ENCODE measurements at regions not wholly inside any gene's neighbourhood (a gene's known extent, or its start where the extent isn't known, plus 50 kb on each side); places are given as distances from the start of the nearest gene placed in this dataset.
"Not testable (repeated sequence)": the region's sequence is repeated elsewhere in the genome, so short reads cannot be mapped to it uniquely, and the experiment has no call there.

GRCh38 chr16:21347538-21347937 is 69.4 kb upstream of the CRYM start:
- TF ChIP-seq, protein P1, sequence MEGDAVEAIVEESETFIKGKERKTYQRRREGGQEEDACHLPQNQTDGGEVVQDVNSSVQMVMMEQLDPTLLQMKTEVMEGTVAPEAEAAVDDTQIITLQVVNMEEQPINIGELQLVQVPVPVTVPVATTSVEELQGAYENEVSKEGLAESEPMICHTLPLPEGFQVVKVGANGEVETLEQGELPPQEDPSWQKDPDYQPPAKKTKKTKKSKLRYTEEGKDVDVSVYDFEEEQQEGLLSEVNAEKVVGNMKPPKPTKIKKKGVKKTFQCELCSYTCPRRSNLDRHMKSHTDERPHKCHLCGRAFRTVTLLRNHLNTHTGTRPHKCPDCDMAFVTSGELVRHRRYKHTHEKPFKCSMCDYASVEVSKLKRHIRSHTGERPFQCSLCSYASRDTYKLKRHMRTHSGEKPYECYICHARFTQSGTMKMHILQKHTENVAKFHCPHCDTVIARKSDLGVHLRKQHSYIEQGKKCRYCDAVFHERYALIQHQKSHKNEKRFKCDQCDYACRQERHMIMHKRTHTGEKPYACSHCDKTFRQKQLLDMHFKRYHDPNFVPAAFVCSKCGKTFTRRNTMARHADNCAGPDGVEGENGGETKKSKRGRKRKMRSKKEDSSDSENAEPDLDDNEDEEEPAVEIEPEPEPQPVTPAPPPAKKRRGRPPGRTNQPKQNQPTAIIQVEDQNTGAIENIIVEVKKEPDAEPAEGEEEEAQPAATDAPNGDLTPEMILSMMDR (IDR thresholded peaks at IDR 0.05), result not testable (repeated sequence)
- TF ChIP-seq, protein P2, sequence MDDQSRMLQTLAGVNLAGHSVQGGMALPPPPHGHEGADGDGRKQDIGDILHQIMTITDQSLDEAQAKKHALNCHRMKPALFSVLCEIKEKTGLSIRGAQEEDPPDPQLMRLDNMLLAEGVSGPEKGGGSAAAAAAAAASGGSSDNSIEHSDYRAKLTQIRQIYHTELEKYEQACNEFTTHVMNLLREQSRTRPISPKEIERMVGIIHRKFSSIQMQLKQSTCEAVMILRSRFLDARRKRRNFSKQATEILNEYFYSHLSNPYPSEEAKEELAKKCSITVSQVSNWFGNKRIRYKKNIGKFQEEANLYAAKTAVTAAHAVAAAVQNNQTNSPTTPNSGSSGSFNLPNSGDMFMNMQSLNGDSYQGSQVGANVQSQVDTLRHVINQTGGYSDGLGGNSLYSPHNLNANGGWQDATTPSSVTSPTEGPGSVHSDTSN (IDR thresholded peaks at IDR 0.05), result not testable (repeated sequence)
- TF ChIP-seq YY1 (IDR thresholded peaks at IDR 0.05; ENCODE audit: low read depth); POLR2AphosphoS5 (IDR thresholded peaks at IDR 0.05; ENCODE audit: low read depth, low read length); EP300 (IDR thresholded peaks at IDR 0.05; ENCODE audit: borderline replicate concordance in 1 of 2, low read depth in 1 of 2, low read length in 1 of 2); RAD21 (IDR thresholded peaks at IDR 0.05; ENCODE audit: low read length); NFIC (IDR thresholded peaks at IDR 0.05; ENCODE audit: borderline replicate concordance): not testable (repeated sequence)
- TF ChIP-seq, protein P3, sequence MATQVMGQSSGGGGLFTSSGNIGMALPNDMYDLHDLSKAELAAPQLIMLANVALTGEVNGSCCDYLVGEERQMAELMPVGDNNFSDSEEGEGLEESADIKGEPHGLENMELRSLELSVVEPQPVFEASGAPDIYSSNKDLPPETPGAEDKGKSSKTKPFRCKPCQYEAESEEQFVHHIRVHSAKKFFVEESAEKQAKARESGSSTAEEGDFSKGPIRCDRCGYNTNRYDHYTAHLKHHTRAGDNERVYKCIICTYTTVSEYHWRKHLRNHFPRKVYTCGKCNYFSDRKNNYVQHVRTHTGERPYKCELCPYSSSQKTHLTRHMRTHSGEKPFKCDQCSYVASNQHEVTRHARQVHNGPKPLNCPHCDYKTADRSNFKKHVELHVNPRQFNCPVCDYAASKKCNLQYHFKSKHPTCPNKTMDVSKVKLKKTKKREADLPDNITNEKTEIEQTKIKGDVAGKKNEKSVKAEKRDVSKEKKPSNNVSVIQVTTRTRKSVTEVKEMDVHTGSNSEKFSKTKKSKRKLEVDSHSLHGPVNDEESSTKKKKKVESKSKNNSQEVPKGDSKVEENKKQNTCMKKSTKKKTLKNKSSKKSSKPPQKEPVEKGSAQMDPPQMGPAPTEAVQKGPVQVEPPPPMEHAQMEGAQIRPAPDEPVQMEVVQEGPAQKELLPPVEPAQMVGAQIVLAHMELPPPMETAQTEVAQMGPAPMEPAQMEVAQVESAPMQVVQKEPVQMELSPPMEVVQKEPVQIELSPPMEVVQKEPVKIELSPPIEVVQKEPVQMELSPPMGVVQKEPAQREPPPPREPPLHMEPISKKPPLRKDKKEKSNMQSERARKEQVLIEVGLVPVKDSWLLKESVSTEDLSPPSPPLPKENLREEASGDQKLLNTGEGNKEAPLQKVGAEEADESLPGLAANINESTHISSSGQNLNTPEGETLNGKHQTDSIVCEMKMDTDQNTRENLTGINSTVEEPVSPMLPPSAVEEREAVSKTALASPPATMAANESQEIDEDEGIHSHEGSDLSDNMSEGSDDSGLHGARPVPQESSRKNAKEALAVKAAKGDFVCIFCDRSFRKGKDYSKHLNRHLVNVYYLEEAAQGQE (IDR thresholded peaks at IDR 0.05; ENCODE audit: low read depth, low read length), result not testable (repeated sequence)

All from SK-N-SH (cell line).